HL-60 (cell line): ENCODE measurements at regions not wholly inside any gene's neighbourhood (a gene's known extent, or its start where the extent isn't known, plus 50 kb on each side); places are given as distances from the start of the nearest gene placed in this dataset.

Experiments used
- CTCF ChIP-seq: IDR thresholded peaks from one replicate; pipeline ENCODE4 v1.5.1; 2011; ENCODE audit warnings: low read length, control low read depth, inconsistent platforms; ENCODE audit not compliant: insufficient read depth
- POLR2AphosphoS5 ChIP-seq: IDR thresholded peaks from 2 replicates; pipeline ENCODE4 v1.6.1; 2012; ENCODE audit warnings: low read depth
- REST ChIP-seq: IDR thresholded peaks from 2 replicates; pipeline ENCODE4 v1.6.1; 2012; ENCODE audit warnings: low read depth; ENCODE audit not compliant: insufficient replicate concordance

GRCh38 chr16:59210955-59211541 is 476.9 kb upstream of the GOT2 start:
- TF ChIP-seq CTCF (no peak), POLR2AphosphoS5 (no peak), REST (no peak)
